Nephron progenitor cell (in vitro differentiated cells): ENCODE measurements at regions not wholly inside any gene's neighbourhood (a gene's known extent, or its start where the extent isn't known, plus 50 kb on each side); places are given as distances from the start of the nearest gene placed in this dataset.

Experiments
- DNase-seq: peaks from one replicate; pipeline ENCODE4 v3.0.0; 2021
- H3K27ac Mint-ChIP-seq: 2 replicates; pipeline ENCODE4 v1.8.0; 2021; ENCODE audit warnings: mild to moderate bottlenecking, moderate library complexity, mixed read lengths
- H3K27me3 Mint-ChIP-seq: 2 replicates; pipeline ENCODE4 v1.8.0; 2021; ENCODE audit warnings: mild to moderate bottlenecking, low read depth, mixed read lengths; ENCODE audit not compliant: poor library complexity
- H3K36me3 Mint-ChIP-seq: 2 replicates; pipeline ENCODE4 v1.8.0; 2021; ENCODE audit warnings: low read depth, mixed read lengths
- H3K4me1 Mint-ChIP-seq: 2 replicates; pipeline ENCODE4 v1.8.0; 2021; ENCODE audit warnings: mixed read lengths
- H3K4me3 Mint-ChIP-seq: 2 replicates; pipeline ENCODE4 v1.8.0; 2021; ENCODE audit warnings: mild to moderate bottlenecking, moderate library complexity, mixed read lengths
- H3K9me3 Mint-ChIP-seq: 2 replicates; pipeline ENCODE4 v1.8.0; 2021; ENCODE audit warnings: mild to moderate bottlenecking, moderate library complexity, mixed read lengths
- CTCF ChIP-seq: fragments of 200-600 bp; sonication (generic); IDR thresholded peaks from 2 replicates; pipeline ENCODE4 v1.5.0; 2021; ENCODE audit warnings: antibody characterized with exemption

GRCh38 chr11:114964676-114965214 is 286.4 kb downstream of the NXPE2 start:
- DNase-seq, result no peak
- Mint-ChIP-seq H3K27me3 (peaks cover 7% of the 10 kb centered on the region), H3K9me3 (no peaks in the 10 kb centered on the region), H3K36me3 (no peaks in the 10 kb centered on the region), H3K4me3 (no peak overlapping the region), H3K27ac (no peak overlapping the region), H3K4me1 (peaks cover 25% of the 10 kb centered on the region)
- TF ChIP-seq CTCF, result no peak

GRCh38 chr11:114970927-114971645 is 292.8 kb downstream of the NXPE2 start:
- Mint-ChIP-seq H3K36me3 (no peaks in the 10 kb centered on the region), H3K4me1 (peaks cover 9% of the 10 kb centered on the region), H3K4me3 (no peak overlapping the region), H3K9me3 (no peaks in the 10 kb centered on the region), H3K27ac (no peak overlapping the region), H3K27me3 (no peaks in the 10 kb centered on the region)
- no peak for DNase-seq
- no peak for TF ChIP-seq CTCF

GRCh38 chr11:114972105-114972504 is 293.8 kb downstream of the NXPE2 start:
- H3K27ac Mint-ChIP-seq, result no peak overlapping the region
- no peak for DNase-seq
- no peak for TF ChIP-seq CTCF
- H3K4me3 Mint-ChIP-seq, result no peak overlapping the region
- peaks cover 9% of the 10 kb centered on the region for H3K4me1 Mint-ChIP-seq
- H3K27me3 Mint-ChIP-seq, result no peaks in the 10 kb centered on the region
- no peaks in the 10 kb centered on the region for H3K36me3 Mint-ChIP-seq
- H3K9me3 Mint-ChIP-seq, result no peaks in the 10 kb centered on the region

DNA sequence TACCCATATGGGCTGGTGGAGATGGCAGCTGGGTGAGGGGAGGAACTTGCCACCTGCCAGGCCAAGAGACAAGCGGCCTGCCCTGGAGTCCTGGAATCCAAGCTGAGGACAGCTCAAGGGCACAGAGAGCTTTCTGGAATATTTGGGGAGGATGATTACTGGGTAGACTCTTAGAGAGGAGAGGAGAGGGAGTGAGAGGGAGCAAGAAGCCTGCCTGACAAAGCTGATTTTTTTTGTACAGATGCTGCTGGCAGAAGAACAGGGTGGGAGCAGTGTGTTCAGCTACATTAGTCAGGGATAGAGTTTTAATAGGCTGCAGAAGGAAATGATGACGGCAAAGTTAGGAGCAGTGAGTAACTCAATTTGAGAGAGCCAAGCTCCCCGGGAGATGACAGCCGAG is 299.3 kb downstream of the NXPE2 start:
- no peak overlapping the region for H3K4me3 Mint-ChIP-seq
- no peak for DNase-seq
- H3K4me1 Mint-ChIP-seq, result no peaks in the 10 kb centered on the region
- H3K9me3 Mint-ChIP-seq, result no peaks in the 10 kb centered on the region
- no peak for TF ChIP-seq CTCF
- H3K27me3 Mint-ChIP-seq, result peaks cover 8% of the 10 kb centered on the region
- H3K27ac Mint-ChIP-seq, result no peak overlapping the region
- no peaks in the 10 kb centered on the region for H3K36me3 Mint-ChIP-seq

DNA sequence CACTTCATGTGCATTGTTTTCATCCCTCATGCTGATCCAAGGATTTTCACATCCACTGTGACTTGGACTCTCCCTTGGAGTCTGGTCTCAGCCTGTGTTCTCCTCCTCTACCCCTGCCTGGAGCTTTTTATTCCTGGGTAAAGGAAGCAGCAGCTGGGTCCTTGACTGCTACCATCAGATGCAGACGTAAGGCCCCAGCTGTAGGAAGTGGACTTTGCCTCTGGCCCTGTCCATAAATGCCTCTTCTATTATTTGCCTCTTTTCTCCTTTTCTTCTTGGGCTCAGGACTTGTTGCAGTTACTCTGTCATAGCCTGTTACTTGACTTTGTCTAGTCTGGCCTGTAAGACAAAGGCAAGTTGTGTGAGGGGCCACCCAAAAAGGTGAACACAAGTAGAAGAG is 303.8 kb downstream of the NXPE2 start:
- Mint-ChIP-seq H3K36me3 (no peaks in the 10 kb centered on the region), H3K27ac (no peak overlapping the region), H3K9me3 (no peaks in the 10 kb centered on the region), H3K4me3 (no peak overlapping the region), H3K27me3 (peaks cover 12% of the 10 kb centered on the region), H3K4me1 (no peaks in the 10 kb centered on the region)
- no peak for DNase-seq
- no peak for TF ChIP-seq CTCF

GRCh38 chr11:114984611-114985163 is 306.4 kb downstream of the NXPE2 start:
- TF ChIP-seq CTCF, result no peak
- no peaks in the 10 kb centered on the region for H3K9me3 Mint-ChIP-seq
- H3K36me3 Mint-ChIP-seq, result no peaks in the 10 kb centered on the region
- no peak for DNase-seq
- H3K4me3 Mint-ChIP-seq, result no peak overlapping the region
- H3K27me3 Mint-ChIP-seq, result peaks cover 15% of the 10 kb centered on the region
- no peak overlapping the region for H3K27ac Mint-ChIP-seq
- peaks cover 17% of the 10 kb centered on the region for H3K4me1 Mint-ChIP-seq
